Liver (tissue), 3 donors: ENCODE measurements at regions not wholly inside any gene's neighbourhood (a gene's known extent, or its start where the extent isn't known, plus 50 kb on each side); places are given as distances from the start of the nearest gene placed in this dataset.
"Not testable (repeated sequence)": the region's sequence is repeated elsewhere in the genome, so short reads cannot be mapped to it uniquely, and the experiment has no call there.

Experiments used
- EGR1 ChIP-seq, 2 donors: IDR thresholded peaks; 2 replicates each; pipeline ENCODE4 v1.6.1; 2016 to 2018; ENCODE audit warnings: antibody characterized with exemption in 2 of 2, low read depth in 2 of 2
- HNF4G ChIP-seq: IDR thresholded peaks from 2 replicates; pipeline ENCODE4 v1.6.1; 2016; ENCODE audit warnings: antibody characterized with exemption
- JUND ChIP-seq, 2 donors: IDR thresholded peaks; 2 replicates each; pipeline ENCODE4 v1.6.1; 2016; ENCODE audit warnings: antibody characterized with exemption in 2 of 2
- MAX ChIP-seq: IDR thresholded peaks from 2 replicates; pipeline ENCODE4 v1.6.1; 2016; ENCODE audit warnings: antibody characterized with exemption
- RAD21 ChIP-seq, 2 donors: IDR thresholded peaks; 2 replicates each; pipeline ENCODE4 v1.6.1; 2016; ENCODE audit warnings: antibody characterized with exemption in 2 of 2, mild to moderate bottlenecking in 2 of 2
- REST ChIP-seq: IDR thresholded peaks from 2 replicates; pipeline ENCODE4 v1.6.1; 2016; ENCODE audit warnings: antibody characterized with exemption, mild to moderate bottlenecking
- RXRA ChIP-seq, 2 donors: IDR thresholded peaks; 2 replicates each; pipeline ENCODE4 v1.6.1; 2017 to 2018; ENCODE audit warnings: antibody characterized with exemption in 2 of 2, mild to moderate bottlenecking in 1 of 2
- TAF1 ChIP-seq: conservative IDR thresholded peaks from 2 replicates; pipeline ENCODE4 v1.6.1; 2016; ENCODE audit warnings: antibody characterized with exemption, mild to moderate bottlenecking
- YY1 ChIP-seq: IDR thresholded peaks from 2 replicates; pipeline ENCODE4 v1.6.1; 2016; ENCODE audit warnings: antibody characterized with exemption, mild to moderate bottlenecking
- TF ChIP-seq, protein P1 (sequence below): fragments of 150-350 bp; IDR thresholded peaks from 2 replicates; pipeline ENCODE4 v1.5.1; 2017; ENCODE audit warnings: improper control_type of control experiment, low read depth, low read length; ENCODE audit not compliant: missing input control
- TF ChIP-seq, protein P2 (sequence below): IDR thresholded peaks from 2 replicates; pipeline ENCODE4 v1.6.1; 2016; ENCODE audit warnings: antibody characterized with exemption
- donor health status: healthy.
- donor health status: healthy.

GRCh38 chr3:72028307-72028706, 243.4 kb upstream of the PROK2 start:
- TF ChIP-seq, protein P1, sequence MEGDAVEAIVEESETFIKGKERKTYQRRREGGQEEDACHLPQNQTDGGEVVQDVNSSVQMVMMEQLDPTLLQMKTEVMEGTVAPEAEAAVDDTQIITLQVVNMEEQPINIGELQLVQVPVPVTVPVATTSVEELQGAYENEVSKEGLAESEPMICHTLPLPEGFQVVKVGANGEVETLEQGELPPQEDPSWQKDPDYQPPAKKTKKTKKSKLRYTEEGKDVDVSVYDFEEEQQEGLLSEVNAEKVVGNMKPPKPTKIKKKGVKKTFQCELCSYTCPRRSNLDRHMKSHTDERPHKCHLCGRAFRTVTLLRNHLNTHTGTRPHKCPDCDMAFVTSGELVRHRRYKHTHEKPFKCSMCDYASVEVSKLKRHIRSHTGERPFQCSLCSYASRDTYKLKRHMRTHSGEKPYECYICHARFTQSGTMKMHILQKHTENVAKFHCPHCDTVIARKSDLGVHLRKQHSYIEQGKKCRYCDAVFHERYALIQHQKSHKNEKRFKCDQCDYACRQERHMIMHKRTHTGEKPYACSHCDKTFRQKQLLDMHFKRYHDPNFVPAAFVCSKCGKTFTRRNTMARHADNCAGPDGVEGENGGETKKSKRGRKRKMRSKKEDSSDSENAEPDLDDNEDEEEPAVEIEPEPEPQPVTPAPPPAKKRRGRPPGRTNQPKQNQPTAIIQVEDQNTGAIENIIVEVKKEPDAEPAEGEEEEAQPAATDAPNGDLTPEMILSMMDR, result not testable (repeated sequence)
- TF ChIP-seq HNF4G; REST; YY1; EGR1 (IDR thresholded peaks at IDR 0.05; ENCODE audit: low read depth in 2 of 2); MAX; JUND (IDR thresholded peaks at IDR 0.05); TAF1; RXRA (IDR thresholded peaks at IDR 0.05); RAD21 (IDR thresholded peaks at IDR 0.05): not testable (repeated sequence)
- TF ChIP-seq, protein P2, sequence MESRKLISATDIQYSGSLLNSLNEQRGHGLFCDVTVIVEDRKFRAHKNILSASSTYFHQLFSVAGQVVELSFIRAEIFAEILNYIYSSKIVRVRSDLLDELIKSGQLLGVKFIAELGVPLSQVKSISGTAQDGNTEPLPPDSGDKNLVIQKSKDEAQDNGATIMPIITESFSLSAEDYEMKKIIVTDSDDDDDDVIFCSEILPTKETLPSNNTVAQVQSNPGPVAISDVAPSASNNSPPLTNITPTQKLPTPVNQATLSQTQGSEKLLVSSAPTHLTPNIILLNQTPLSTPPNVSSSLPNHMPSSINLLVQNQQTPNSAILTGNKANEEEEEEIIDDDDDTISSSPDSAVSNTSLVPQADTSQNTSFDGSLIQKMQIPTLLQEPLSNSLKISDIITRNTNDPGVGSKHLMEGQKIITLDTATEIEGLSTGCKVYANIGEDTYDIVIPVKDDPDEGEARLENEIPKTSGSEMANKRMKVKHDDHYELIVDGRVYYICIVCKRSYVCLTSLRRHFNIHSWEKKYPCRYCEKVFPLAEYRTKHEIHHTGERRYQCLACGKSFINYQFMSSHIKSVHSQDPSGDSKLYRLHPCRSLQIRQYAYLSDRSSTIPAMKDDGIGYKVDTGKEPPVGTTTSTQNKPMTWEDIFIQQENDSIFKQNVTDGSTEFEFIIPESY, result not testable (repeated sequence)
